Mesenchymal stem cell (in vitro differentiated cells and primary cell): ENCODE measurements at regions not wholly inside any gene's neighbourhood (a gene's known extent, or its start where the extent isn't known, plus 50 kb on each side); places are given as distances from the start of the nearest gene placed in this dataset.
"Not testable (repeated sequence)": the region's sequence is repeated elsewhere in the genome, so short reads cannot be mapped to it uniquely, and the experiment has no call there.

Source experiments
- DNase-seq: peaks from one replicate; pipeline ENCODE4 v3.0.0-alpha.2; 2013
- H2AFZ ChIP-seq: one replicate; pipeline ENCODE4 v1.6.1; 2013; ENCODE audit warnings: low read depth, mild to moderate bottlenecking, control low read depth, inconsistent platforms, low read length, moderate library complexity
- H2AK5ac ChIP-seq: 2 replicates; pipeline ENCODE4 v1.6.1; 2013; ENCODE audit warnings: low read length, moderate library complexity, mild to moderate bottlenecking, inconsistent platforms; ENCODE audit not compliant: severe bottlenecking
- H2BK120ac ChIP-seq: one replicate; pipeline ENCODE4 v1.6.1; 2013; ENCODE audit warnings: low read depth, mild to moderate bottlenecking, inconsistent platforms, low read length, moderate library complexity
- H2BK12ac ChIP-seq, 2 experiments: one replicate each; pipeline ENCODE4 v1.6.1; 2013; ENCODE audit warnings: inconsistent platforms in 2 of 2, low read length in 2 of 2, mild to moderate bottlenecking in 2 of 2, moderate library complexity in 2 of 2, control low read depth in 1 of 2
- H2BK15ac ChIP-seq: one replicate; pipeline ENCODE4 v1.6.1; 2013; ENCODE audit warnings: mild to moderate bottlenecking, low read depth, inconsistent platforms; ENCODE audit not compliant: poor library complexity, severe bottlenecking
- H2BK5ac ChIP-seq: 2 replicates; pipeline ENCODE4 v1.6.1; 2013; ENCODE audit warnings: low read depth, mild to moderate bottlenecking, low read length, control low read depth, inconsistent platforms; ENCODE audit not compliant: poor library complexity, severe bottlenecking
- H3K14ac ChIP-seq, 2 experiments: one replicate each; pipeline ENCODE4 v1.6.1; 2013; ENCODE audit warnings: inconsistent platforms in 2 of 2, low read length in 2 of 2, control low read depth in 1 of 2, mild to moderate bottlenecking in 1 of 2, moderate library complexity in 1 of 2
- H3K18ac ChIP-seq, 2 experiments: one replicate each; pipeline ENCODE4 v1.6.1; 2013; ENCODE audit warnings: inconsistent platforms in 2 of 2, low read length in 2 of 2, control low read depth in 1 of 2, low read depth in 1 of 2, mild to moderate bottlenecking in 1 of 2
- H3K23ac ChIP-seq, 2 experiments: one replicate each; pipeline ENCODE4 v1.6.1; 2013; ENCODE audit warnings: inconsistent platforms in 2 of 2, low read length in 2 of 2, mild to moderate bottlenecking in 2 of 2, moderate library complexity in 2 of 2, control low read depth in 1 of 2
- H3K27ac ChIP-seq: 2 replicates; pipeline ENCODE4 v1.5.1; 2013; ENCODE audit warnings: mild to moderate bottlenecking, moderate library complexity, low read length, control low read depth, inconsistent platforms; ENCODE audit not compliant: poor library complexity, severe bottlenecking
- H3K27me3 ChIP-seq, 2 experiments: 2 replicates each; pipeline versions ENCODE4 v1.6.1 to v1.7.0; 2013; ENCODE audit warnings: low read length in 2 of 2, mild to moderate bottlenecking in 2 of 2, moderate library complexity in 2 of 2, control low read depth in 1 of 2, inconsistent platforms in 1 of 2; ENCODE audit not compliant: control insufficient read depth in 1 of 2, insufficient read depth in 1 of 2
- H3K36me3 ChIP-seq, 2 experiments: 2 replicates each; pipeline versions ENCODE4 v1.6.1 to v1.7.0; 2013; ENCODE audit warnings: low read length in 2 of 2, control low read depth in 1 of 2, inconsistent platforms in 1 of 2, low read depth in 1 of 2, mild to moderate bottlenecking in 1 of 2; ENCODE audit not compliant: insufficient read depth in 2 of 2, control insufficient read depth in 1 of 2
- H3K4ac ChIP-seq, 2 experiments: one replicate each; pipeline ENCODE4 v1.6.1; 2013; ENCODE audit warnings: inconsistent platforms in 2 of 2, low read length in 2 of 2, mild to moderate bottlenecking in 2 of 2, moderate library complexity in 2 of 2, control low read depth in 1 of 2, low read depth in 1 of 2
- H3K4me1 ChIP-seq: 2 replicates; pipeline ENCODE4 v1.6.1; 2013; ENCODE audit warnings: low read depth, low read length, control low read depth; ENCODE audit not compliant: control insufficient read depth, insufficient read depth
- H3K4me2 ChIP-seq: 2 replicates; pipeline ENCODE4 v1.6.1; 2013; ENCODE audit warnings: low read length, mild to moderate bottlenecking, inconsistent platforms; ENCODE audit not compliant: poor library complexity, severe bottlenecking
- H3K4me3 ChIP-seq, 2 experiments: 2 replicates each; pipeline versions ENCODE4 v1.5.1 to v1.7.0; 2013; ENCODE audit warnings: low read length in 2 of 2, mild to moderate bottlenecking in 2 of 2, control low read depth in 1 of 2, low read depth in 1 of 2; ENCODE audit not compliant: insufficient read depth in 1 of 2
- H3K79me1 ChIP-seq: replicated peaks from 2 replicates; pipeline ENCODE4 v1.6.1; 2013; ENCODE audit warnings: mild to moderate bottlenecking, control low read depth, low read length, inconsistent platforms; ENCODE audit not compliant: poor library complexity, severe bottlenecking
- H3K9ac ChIP-seq: 2 replicates; pipeline ENCODE4 v1.7.0; 2013; ENCODE audit warnings: mild to moderate bottlenecking, low read length, moderate library complexity
- H3K9me3 ChIP-seq: 2 replicates; pipeline ENCODE4 v1.7.0; 2013; ENCODE audit warnings: mild to moderate bottlenecking, low read length; ENCODE audit not compliant: control insufficient read depth
- H4K8ac ChIP-seq: one replicate; pipeline ENCODE4 v1.6.1; 2013; ENCODE audit warnings: inconsistent platforms, mild to moderate bottlenecking, low read length, moderate library complexity
- H4K91ac ChIP-seq: one replicate; pipeline ENCODE4 v1.6.1; 2013; ENCODE audit warnings: mild to moderate bottlenecking, low read length, inconsistent platforms
- WGBS: methylation state at CpG from one replicate; pipeline ENCODE4 v1.1.7; 2013; ENCODE audit warnings: mixed read lengths; 5-methylcytosine and 5-hydroxymethylcytosine counted together

DNA sequence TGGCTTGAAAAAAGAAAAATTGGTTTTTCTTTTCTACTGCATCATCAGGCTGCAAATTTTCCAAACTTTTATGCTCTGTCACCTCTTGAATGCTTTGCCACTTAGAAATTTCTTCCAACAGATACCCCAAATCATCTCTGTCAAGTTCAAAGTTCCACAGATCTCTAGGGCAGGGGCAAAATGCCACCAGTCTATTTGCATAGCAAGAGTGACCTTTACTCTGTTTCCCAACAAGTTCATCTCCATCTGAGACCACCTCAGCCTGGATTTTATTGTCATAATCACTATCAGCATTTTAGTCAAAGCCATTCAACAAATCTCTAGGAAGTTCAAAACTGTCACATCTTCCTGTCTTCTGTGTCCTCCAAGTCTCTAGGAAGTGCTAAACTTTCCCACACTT, 240.3 kb downstream of the DPY19L2 start:
- H2BK5ac ChIP-seq, H4K91ac ChIP-seq, H2AK5ac ChIP-seq, H3K4ac ChIP-seq, H3K23ac ChIP-seq, H3K9ac ChIP-seq, H3K9me3 ChIP-seq, H3K36me3 ChIP-seq, H3K4me2 ChIP-seq, H3K4me1 ChIP-seq, H3K4me3 ChIP-seq, H2BK15ac ChIP-seq, H4K8ac ChIP-seq, DNase-seq, H2AFZ ChIP-seq, H2BK12ac ChIP-seq, H3K79me1 ChIP-seq, H3K18ac ChIP-seq, H3K27ac ChIP-seq, H3K14ac ChIP-seq, H3K27me3 ChIP-seq, H2BK120ac ChIP-seq: not testable (repeated sequence)

DNA sequence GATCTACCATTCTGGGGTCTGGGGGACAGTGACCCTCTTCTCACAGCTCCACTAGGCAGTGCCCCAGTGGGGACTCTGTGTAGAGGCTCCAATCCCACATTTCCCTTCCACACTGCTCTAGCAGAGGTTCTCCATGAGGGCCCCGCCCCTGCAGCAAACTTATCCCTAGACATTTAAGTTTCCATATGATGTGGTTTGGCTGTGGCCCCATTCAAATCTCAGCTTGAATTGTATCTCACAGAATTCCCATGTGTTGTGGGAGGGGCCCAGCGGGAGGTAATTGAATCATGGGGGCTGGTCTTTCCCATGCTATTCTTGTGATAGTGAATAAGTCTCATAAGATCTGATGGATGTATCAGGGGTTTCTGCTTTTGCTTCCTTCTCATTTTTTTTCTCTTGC, 241.3 kb downstream of the DPY19L2 start:
- not testable (repeated sequence) for H3K9ac ChIP-seq, H2BK15ac ChIP-seq, H3K23ac ChIP-seq, H3K27ac ChIP-seq, H3K14ac ChIP-seq, H3K36me3 ChIP-seq, H4K8ac ChIP-seq, H2BK12ac ChIP-seq, H3K4me1 ChIP-seq, H2AFZ ChIP-seq, DNase-seq, H3K79me1 ChIP-seq, H2BK5ac ChIP-seq, H3K4me2 ChIP-seq, H3K27me3 ChIP-seq, H2BK120ac ChIP-seq, H3K4ac ChIP-seq, H2AK5ac ChIP-seq, H3K18ac ChIP-seq, H3K4me3 ChIP-seq, H4K91ac ChIP-seq, H3K9me3 ChIP-seq
- WGBS: 91% methylated on average over 1 of the region's 2 CpGs

DNA sequence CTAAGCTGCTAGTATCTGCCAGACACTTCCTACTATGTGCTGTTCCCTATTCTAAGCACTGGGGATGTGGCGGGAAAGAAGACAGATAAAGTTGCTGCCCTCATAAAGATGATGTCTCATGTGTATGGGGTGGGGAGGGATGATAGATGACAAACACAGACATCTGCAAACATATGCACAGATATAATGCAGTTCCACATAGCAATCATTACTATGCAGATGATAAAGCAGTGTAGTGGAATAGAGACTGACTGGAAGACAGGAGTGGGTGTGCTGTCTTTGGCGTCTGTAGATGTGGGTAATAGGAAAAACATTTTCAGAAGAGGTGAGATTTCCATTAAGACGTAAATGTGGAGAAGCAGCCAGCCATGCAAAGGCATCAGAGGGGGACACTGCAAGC, 243.6 kb downstream of the DPY19L2 start:
- H3K27ac ChIP-seq: no peak overlapping the region
- H3K23ac ChIP-seq: no peak overlapping the region
- H2BK120ac ChIP-seq: no peak overlapping the region
- H2AFZ ChIP-seq: no peak overlapping the region
- H4K91ac ChIP-seq: no peak overlapping the region
- H3K9ac ChIP-seq: no peak overlapping the region
- H3K27me3 ChIP-seq: no peaks in the 10 kb centered on the region
- no peak overlapping the region for H2BK12ac ChIP-seq
- H3K36me3 ChIP-seq: no peaks in the 10 kb centered on the region
- no peak for DNase-seq
- no peak overlapping the region for H3K14ac ChIP-seq
- no peak overlapping the region for H3K18ac ChIP-seq
- no peak overlapping the region for H3K4me2 ChIP-seq
- no peak overlapping the region for H3K4me3 ChIP-seq
- H2BK5ac ChIP-seq: no peak overlapping the region
- H3K79me1 ChIP-seq: no peaks in the 10 kb centered on the region
- WGBS: 67% methylated on average over 3 of the region's 3 CpGs
- no peak overlapping the region for H3K4ac ChIP-seq
- H3K4me1 ChIP-seq: no peaks in the 10 kb centered on the region
- H3K9me3 ChIP-seq: no peaks in the 10 kb centered on the region
- no peak overlapping the region for H2AK5ac ChIP-seq
- no peak overlapping the region for H4K8ac ChIP-seq
- H2BK15ac ChIP-seq: no peak overlapping the region

DNA sequence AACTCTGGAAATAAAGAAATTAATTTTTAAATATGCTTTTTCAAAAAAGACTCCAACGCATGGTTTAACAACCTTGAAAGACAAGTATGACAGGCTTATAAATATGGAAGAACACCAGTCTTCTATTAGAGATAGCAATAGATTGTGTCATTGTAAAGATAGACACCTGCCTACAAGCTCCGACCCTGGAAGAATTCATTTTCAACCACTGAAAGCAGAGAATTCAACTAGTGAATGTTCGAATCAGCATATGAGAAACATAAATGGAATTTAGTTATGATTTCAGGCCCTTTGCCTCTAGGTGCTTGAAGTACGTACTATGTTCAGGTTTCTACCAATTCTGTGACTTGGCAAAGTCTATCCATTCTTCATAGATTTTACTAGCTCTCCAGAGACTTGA, 244.5 kb downstream of the DPY19L2 start:
- H2BK5ac ChIP-seq: no peak overlapping the region
- no peak overlapping the region for H3K4me2 ChIP-seq
- WGBS: 96% methylated on average over 3 of the region's 4 CpGs
- no peaks in the 10 kb centered on the region for H3K27me3 ChIP-seq
- H3K18ac ChIP-seq: no peak overlapping the region
- no peak overlapping the region for H3K23ac ChIP-seq
- no peak overlapping the region for H2AFZ ChIP-seq
- no peak overlapping the region for H2BK120ac ChIP-seq
- no peak overlapping the region for H2BK12ac ChIP-seq
- no peak overlapping the region for H4K91ac ChIP-seq
- no peak overlapping the region for H3K27ac ChIP-seq
- H2AK5ac ChIP-seq: no peak overlapping the region
- DNase-seq: no peak
- H3K4me3 ChIP-seq: no peak overlapping the region
- H2BK15ac ChIP-seq: no peak overlapping the region
- H3K79me1 ChIP-seq: no peaks in the 10 kb centered on the region
- H4K8ac ChIP-seq: no peak overlapping the region
- H3K36me3 ChIP-seq: no peaks in the 10 kb centered on the region
- no peaks in the 10 kb centered on the region for H3K9me3 ChIP-seq
- no peak overlapping the region for H3K14ac ChIP-seq
- no peak overlapping the region for H3K9ac ChIP-seq
- H3K4me1 ChIP-seq: no peaks in the 10 kb centered on the region
- no peak overlapping the region for H3K4ac ChIP-seq
